ENCODE measurements at regions not wholly inside any gene's neighbourhood (a gene's known extent, or its start where the extent isn't known, plus 50 kb on each side); places are given as distances from the start of the nearest gene placed in this dataset.

DNA sequence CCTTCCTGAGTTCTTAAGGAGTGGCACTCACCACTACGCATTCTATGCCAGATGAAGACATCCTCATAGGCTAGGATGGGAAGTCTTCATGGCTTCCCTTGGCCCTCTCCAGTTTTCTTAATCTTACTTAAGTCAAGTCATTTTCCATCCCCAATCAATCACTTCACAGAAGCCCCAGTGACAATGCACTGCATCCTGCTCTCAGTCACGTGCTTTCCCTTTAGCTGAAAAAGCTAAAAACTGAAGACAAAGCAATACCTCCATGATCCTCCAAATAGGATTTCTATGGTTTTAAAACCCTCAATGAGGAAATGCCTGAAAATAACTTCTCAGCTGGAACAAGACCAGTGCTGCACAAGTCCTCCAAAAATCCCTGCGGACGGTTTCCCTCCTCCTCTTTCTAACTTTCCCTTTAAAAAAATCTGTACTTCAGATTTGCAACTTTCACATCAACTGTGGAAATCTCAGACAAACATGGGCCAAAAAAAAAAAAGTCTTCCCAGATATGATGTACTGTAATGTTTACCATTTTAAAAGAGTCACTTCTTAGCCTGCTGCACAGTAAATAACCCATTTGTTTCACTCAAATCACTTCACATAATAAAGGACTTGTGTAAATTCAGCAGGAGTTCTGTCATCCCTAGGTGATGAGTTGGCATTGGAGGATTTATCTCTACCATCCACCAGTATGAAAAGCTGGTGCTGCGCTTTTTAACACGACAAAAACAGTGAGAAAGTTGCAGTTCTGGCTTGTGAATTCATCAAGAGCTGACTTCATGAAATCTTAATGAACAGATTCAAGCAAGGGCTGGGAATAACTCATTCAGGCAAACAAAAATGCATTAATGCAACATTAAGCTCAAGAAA is 590.0 kb upstream of the NOX3 start:
- DNase-seq (ENCODE audit: low spot score): no peak

DNA sequence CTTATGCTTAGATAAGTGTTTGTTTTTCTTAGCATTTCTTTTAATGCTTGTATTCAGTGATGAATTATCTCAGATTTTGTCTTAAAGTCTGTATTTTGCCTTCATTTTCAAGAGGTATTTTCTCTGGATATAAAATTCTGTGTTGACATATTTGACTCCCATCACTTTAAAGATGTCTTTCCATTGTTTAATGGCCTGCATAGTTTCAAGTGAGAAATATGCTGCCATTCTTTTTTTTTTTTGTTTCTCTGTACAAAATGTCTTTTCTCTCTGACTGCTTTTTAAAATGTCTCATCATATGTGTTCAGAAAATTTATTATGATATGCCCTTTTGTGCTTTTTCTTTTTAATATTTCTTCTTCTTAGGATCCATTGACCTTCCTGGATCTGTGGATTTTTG is 578.0 kb upstream of the NOX3 start:
- DNase-seq (ENCODE audit: low spot score): no peak

DNA sequence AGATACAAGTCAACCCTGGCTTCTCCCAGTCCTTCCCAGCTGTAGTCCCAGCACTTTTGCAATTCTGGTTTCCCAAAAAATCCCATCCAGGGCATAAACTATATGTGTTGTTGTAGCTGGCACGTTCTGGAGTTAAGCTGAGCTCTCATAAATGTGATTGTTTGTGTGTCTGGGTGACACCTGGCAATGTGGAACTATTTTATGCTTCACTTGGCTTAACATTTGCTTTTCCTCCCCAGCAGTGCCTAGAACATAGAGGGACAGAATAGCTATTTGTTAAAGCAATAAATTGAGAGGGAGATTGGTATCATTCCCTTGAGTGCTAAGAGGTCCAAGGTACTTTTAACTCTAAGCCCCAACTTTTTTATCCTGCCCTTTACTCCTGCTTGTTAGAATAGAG is 575.9 kb upstream of the NOX3 start:
- DNase-seq (ENCODE audit: low spot score): no peak

DNA sequence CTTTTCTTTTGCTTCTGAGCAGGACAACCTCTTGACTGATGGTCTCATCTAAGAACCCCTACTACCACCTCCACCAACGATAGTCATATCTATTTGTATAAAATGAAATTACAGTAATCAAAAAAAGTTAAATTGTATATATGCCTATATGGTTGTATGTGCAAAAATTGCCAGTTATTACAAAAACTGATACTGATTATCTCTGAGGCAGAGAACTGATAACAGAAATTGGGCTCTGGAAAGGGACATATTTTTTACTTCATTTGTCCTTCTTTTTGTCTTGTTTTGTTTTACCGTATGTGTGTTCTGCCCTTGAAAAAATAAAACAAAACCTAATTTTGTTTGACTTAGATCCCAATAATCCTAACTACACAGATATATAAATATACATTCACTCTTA is 574.4 kb upstream of the NOX3 start:
- no peak for DNase-seq (ENCODE audit: low spot score)

DNA sequence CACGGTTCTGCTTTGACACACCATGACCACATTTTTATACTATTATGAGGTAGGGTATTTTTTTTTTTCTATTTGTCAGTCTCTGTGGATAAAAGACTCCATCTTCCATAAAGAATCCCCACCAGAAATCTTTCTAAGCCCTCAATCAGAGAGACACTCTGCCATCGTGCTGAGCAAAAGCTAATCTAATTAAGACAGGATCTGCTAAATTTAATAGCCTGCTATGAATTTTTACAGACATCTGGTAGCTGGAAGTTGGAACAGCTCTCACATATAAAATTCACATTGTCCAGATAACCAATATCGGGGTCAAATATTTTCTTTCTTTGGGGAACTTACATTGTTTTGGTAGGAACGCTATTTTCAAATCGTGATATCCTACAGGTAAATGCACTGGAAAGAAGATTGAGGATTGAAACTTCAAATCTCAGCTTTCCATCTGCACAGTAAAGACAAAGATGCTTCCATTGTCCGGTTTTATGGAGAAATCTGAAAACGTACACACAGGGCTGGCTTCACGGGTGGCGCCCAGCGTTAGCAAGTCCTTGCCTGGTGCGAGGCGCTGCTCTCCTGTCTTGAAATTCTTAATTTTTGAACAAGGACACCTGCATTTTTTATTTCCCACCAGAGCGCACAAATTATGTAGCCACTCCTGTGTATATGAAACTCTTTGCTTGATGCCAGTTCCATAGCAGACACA is 573.8 kb upstream of the NOX3 start:
- DNase-seq (ENCODE audit: low spot score): no peak

DNA sequence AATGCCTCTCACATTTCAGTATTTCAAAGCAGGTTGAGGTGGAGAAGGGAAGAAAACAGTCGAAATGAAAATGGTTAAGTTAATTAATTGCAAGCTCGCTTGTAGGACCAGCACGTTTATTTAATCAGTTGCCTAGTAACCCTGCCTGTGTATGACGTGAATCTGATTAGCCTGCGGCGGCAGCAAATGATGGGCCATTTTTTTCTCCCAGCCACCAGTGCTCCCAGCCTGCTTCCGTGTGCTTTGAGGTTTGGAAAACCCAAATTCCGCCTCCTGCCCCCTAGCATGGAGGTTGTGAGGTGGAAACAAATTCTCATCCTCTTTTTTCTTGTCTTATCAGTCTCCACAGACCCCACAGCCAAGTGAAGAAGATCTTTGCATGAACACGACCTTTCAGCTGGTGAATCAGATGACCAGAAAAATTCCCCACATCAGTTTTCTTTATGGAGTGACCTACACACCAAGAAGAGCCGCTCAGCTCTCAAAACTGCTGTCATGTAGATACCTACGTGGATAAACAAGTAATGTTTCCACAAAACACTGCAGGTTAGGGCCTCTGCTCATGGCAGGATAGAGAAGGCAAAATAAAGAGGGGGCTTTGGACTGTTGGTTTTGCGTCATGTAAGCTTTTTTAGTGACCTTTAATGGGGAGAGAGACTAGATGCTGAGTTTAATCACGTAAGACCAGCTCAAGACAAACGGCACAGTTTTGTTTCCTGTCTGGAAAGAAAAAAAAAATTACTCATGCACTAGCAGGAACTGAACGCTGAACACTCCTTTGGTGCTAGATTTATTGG is 572.9 kb upstream of the NOX3 start:
- no peak for DNase-seq (ENCODE audit: low spot score)

DNA sequence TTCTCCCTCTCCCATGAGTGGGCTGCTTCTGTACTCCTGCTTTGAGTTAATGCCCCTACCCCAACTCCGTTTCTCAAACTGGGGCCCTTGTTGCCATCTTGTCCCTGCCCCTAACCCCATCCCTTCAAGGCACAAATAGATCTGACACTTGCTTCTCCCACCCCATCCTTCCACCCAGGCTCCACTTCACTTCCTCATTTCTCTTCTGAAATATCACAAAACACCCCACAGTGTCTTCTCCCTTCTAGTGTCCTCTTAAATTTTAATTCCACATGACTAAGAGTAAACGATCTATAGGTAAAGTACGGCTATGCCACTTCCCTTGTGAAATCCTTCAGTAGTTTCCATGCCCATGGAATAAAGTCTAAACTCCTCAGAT is 571.6 kb upstream of the NOX3 start:
- DNase-seq (ENCODE audit: low spot score): no peak

DNA sequence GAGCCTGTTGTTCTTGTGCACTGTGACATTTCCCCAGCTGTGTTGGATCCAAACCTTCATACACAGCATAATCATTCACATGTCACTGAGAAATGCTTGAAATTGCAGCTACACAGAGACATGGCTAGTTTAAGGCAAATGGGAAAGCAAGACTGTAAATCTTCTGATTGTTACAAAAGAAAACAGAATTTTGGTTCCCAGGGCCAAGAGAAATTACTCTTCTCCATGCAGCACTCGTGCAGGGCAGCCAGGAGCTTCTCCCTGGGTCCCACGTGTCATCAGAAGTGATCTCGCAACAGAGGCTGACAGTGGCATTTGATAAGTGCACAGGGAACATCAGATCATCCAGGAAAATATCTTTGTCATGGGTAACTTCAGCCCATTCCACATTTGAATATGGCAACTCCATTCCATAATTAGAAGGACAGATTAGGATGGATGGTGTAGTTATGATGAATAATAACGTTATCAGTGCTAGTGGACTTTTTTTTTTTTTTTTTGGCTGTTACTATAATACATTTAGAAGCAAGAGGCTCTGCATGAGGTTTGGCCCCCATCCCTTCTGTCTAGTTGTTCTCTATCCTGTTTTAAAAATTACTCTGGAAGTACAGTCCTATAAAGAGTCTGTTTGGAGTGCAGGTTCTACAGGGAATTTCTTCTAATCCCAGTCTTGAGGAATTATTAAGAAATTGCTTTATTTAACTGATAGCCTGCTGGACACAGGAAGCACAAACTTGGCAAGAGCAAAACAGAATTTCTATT is 571.0 kb upstream of the NOX3 start:
- no peak for DNase-seq (ENCODE audit: low spot score)

DNA sequence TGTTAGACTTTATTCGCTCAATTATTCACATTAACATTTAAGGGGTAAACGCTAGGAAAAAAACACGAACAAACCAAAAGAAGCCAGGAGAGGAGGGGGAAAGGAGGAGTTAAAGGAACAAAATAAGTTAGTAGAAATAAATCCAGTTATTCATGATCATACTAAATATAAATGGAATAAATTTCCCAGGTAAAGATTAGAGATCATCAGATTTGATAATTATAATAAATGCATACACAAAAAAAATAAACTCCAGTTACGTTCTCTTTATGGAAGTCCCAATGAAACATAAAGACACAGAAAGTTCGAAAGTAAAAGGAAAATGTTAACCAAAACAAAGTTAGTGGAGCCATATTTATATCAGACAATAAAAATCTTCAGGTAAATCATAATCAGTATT is 568.7 kb upstream of the NOX3 start:
- DNase-seq (ENCODE audit: low spot score): no peak

DNA sequence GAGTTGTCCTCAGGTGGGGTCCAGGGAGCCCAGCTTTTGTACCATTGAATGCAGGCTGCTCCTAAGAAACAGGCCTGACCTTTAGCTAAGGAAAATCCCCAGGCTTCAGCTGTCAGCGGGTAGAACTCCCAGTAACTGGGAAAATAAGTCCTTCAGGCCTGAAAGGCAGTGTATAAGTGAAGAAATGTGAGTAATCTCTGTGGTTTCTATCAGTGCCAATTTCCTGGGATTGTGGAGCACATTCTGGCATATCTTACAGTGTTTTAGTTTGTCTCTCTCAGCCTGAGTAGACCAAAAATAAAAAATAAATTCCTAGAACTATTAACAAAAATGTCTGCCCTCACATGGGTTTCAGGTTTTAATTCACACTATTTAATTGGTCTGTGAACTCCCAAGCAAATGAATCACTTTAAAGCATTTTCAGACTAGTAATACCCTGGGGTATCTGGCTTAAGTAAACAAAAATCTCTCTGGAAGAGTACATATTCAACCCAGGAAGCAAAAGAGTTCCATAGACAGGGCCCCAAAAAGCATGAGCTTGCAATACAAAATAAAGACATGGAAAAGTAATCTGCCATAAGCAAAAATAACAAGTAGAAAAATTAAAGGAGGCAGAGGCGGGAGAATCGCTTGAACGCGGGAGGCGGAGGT is 566.2 kb upstream of the NOX3 start:
- no peak for DNase-seq (ENCODE audit: low spot score)

DNA sequence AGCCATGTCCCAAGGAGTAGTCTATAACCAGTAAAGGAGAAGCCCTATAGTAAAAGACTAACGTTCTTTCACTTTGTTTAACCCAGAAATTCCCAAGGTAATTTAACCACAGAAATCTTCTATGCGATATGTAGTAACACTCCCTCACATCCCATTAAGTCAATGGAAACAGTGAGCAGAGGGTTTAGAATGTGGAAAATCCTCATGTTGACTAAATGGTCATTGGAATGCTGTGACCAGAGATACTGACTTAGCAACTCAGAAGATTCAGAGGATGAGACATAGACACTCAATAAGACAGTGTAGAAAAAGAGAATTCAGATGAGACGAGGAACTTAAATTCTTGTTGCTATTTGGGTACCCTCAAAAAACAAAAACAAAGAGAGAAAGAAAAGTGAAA is 562.2 kb upstream of the NOX3 start:
- DNase-seq (ENCODE audit: low spot score): no peak

DNA sequence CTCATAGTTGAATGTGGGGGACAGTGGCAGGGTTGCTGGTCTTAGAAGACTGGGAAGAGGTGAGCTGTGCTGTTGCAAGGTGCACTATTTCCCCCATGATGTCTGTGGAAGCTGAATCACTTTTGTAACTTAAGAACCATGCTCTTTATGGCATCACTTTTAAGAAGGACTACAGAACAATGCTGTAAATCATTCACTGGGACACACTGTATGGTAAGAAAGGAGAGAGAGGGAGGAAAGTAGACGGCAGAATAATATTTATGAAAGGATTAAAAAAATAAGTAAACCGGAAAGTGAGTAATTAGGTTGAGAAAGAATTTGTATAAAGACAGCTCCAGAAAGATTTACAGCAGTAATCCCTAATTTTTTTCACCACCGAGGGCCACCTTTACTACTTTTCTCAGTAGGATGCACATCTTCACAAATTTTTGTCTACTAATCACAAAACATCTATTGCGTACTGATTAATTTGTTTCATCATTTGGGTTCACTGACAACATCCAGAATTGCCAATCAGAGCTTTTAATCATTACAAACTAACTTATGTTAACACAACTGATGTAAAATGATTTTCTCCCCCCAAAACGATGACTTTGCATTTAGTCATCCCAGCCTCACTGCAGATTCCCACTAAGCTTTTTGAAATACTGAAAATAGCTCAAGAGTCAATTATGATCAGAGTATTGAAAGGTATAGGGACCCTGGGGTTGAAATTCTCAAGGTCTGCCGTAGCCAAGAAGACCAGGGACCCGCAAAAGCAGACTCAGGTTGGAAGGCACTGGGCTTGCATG is 560.7 kb upstream of the NOX3 start:
- DNase-seq (ENCODE audit: low spot score): no peak

DNA sequence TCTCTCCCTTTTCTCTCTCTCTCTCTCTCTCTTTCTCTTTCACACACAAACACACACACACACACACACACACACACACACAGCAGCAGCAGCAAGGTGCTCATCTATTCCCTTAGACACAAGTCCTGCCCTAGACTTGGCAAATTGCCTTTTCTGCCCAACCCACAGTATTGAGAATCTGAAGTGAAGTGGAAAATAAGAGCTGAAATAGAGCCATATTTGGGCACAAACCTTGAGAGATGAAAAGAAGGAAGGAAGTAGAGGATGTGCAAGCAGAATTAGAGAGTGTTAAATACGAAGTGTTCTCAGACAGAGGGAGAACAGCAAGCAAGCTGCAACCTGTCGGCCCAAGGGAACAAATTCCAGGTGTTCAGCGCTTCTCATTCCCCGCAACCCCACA is 557.5 kb upstream of the NOX3 start:
- no peak for DNase-seq (ENCODE audit: low spot score)

DNA sequence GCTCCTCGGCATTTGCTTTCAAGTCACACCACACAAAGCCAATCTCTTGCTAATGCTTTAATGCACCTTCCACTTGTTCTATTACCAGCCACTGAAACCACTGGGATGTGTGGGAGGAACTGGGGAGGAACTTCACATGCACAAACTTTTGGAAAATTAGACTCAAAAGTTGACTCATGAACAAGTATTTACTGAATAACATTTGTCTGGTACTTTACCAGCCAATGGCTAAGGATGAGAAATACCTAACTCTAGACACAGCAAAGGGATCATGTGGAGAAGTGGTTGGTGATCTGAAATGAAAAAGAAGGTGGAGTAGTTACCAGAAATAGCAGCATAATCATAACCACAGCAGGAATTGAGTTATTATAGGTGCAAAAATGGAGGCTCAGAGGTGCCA is 554.0 kb upstream of the NOX3 start:
- DNase-seq (ENCODE audit: low spot score): no peak

DNA sequence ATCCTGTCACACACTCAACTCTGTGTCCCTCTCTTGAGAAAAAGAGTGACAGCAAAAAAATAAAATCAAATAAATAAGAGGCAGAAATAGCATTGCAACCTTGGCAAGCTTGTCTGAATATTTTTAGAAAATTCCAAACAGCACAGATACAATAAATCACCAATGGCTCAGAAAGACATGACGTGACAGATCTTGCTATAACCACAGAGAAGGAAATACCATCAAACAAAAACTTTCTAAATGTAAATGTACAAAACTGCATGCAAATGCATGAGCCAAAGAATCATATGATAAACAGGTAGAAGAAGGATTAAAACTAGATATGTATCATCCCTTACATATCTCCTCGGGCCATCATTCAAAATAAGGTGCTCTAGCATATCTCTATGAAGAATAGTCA is 549.2 kb upstream of the NOX3 start:
- no peak for DNase-seq (ENCODE audit: low spot score)

DNA sequence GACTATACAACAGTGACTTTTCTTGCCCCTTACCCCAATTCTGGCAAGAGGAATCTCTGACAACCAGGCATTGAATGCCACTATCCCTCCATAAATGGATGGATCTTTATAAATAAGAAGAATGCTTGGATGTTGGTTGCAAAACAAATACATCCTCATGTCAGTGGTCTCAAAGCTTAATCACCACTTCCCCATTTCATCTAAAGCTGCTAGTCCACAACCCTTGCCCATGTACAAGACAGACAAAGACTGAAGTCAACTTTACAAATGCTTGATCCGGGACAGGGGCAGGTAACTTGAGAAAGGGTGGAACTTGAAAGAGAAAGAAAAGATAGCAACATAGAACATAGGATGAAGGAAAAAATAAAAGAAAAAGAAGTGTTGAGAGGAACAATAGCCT is 540.5 kb upstream of the NOX3 start:
- DNase-seq (ENCODE audit: low spot score): no peak

DNA sequence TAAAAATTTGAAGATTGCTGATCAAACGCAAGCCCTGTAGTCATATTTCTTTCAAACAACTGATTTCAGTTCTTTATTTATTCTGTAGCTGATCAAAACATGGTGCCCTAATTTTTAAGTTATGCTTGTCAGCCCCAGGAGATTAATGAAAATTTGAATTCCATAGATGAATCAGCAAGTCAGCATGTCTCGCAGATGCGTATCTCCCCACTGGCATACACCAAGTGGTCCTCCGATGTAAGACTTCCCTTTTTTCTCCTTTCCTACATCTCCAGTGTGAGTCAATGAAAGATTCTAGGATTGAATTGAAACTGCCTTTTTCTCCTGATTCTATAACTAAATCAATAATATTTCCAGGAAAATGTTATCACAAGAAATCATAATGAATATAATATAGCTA is 539.6 kb upstream of the NOX3 start:
- DNase-seq (ENCODE audit: low spot score): no peak

DNA sequence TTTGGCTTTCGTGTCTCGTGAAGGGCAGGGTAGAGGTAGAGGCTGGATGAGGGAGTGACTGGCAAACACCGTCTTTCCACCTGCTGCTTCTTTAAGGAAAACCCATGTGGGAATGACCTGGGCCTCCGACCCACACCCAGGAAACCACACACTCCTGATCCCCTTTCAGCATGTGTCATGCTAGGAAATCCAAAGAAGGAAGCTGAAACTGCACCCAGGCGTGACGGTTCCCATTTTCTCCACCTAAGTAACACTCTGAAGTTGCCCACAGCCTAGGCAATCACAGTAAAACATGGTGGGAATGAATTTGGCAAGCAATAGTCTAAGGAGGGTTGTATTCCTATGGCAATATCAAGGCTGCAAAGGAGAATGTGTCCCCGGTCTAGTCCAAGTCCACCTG is 538.4 kb upstream of the NOX3 start:
- DNase-seq (ENCODE audit: low spot score): no peak

DNA sequence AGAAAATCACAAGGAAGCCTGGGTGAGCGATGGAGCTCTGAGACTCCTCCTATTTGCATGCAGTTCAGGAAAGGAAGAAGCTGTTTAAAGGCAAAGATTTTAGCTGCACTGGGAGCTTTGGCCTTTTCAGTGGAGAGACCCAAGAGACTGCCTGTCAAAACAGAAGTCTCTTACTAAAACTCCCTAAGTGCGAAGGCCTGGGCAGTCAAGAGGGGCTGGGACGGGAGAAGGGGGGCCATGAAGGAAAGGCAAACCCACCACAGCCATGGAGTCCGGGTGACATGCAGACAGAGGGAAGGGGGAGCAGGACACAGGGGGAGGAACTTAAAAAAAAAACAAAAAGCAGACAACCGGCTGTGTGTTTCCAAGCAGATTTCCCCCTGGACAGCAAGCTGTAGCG is 537.6 kb upstream of the NOX3 start:
- DNase-seq (ENCODE audit: low spot score): no peak

DNA sequence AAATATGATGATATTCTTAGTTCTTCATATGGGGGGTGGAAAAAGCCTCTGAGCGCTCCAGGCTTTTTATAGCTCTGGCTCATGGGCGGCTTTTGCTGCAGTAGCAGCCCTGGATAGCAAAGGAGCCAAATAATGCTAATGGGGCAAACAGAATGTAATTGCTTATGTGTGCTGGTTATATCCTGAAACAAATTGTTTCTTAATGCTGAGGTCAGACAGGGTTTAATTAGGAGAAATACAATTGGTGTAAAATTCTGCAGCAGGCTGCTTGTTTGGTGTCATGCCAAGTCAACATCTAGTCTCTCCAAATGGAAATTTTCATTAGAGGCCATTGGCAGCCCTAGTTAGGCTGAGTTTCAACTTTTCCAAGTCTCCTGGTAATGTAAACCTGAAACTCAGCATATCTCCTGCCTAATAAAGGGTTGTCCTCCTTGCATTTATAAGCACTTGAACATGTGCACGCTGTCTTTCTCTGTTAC is 530.1 kb upstream of the NOX3 start:
- peak; percentile 62 for DNase-seq (ENCODE audit: low spot score)

DNA sequence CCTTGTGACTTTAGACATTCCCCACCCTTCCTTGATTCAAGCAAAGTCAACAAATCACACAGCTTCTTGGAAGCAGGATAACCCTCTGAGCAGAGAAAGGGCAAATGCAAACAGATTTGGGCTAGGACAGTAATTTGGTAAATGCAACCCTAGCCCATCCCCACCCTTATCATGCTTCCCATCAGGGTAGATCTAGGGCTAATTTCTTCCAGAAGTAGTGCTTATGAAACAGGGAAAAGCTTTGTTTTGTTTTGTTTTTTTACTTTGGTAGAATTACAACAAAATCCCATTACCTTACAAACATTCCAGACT is 525.1 kb upstream of the NOX3 start:
- no peak for DNase-seq (ENCODE audit: low spot score)
